Iris pigment epithelial cell (primary cell): ENCODE measurements at regions not wholly inside any gene's neighbourhood (a gene's known extent, or its start where the extent isn't known, plus 50 kb on each side); places are given as distances from the start of the nearest gene placed in this dataset.
A peak's percentile ranks its signal among the peaks of the same experiment; 100 is the strongest.

Source experiments
- DNase-seq: peaks from one replicate; pipeline ENCODE4 v3.0.0-alpha.2; 2011; ENCODE audit warnings: low read depth

- DNase-seq, result peak; percentile 16
These were observed 168.7 kb downstream of the UBE2E3 start for GRCh38 chr2:181149056-181149455.

- peak; percentile 13 for DNase-seq
These were observed 171.8 kb downstream of the UBE2E3 start for GRCh38 chr2:181152226-181152625.

- DNase-seq, result no peak
These were observed 172.3 kb downstream of the UBE2E3 start for GRCh38 chr2:181152701-181153100.

GRCh38 chr2:181153886-181154285 lies 173.5 kb downstream of the UBE2E3 start:
- DNase-seq, result peak; percentile 37

GRCh38 chr2:181157326-181157725 lies 176.9 kb downstream of the UBE2E3 start:
- no peak for DNase-seq

GRCh38 chr2:181158427-181158826 lies 178.0 kb downstream of the UBE2E3 start:
- no peak for DNase-seq

- DNase-seq, result no peak
These were observed 181.2 kb downstream of the UBE2E3 start for GRCh38 chr2:181161615-181162014.

GRCh38 chr2:181163139-181163538 lies 182.7 kb downstream of the UBE2E3 start:
- no peak for DNase-seq

- no peak for DNase-seq
These were observed 183.3 kb downstream of the UBE2E3 start for GRCh38 chr2:181163691-181164090.

GRCh38 chr2:181164699-181165098 lies 184.3 kb downstream of the UBE2E3 start:
- DNase-seq, result no peak

GRCh38 chr2:181165199-181165868 lies 184.9 kb downstream of the UBE2E3 start:
- DNase-seq, result no peak

GRCh38 chr2:181169503-181169902 lies 189.1 kb downstream of the UBE2E3 start:
- DNase-seq, result peak; percentile 31

- no peak for DNase-seq
These were observed 189.9 kb downstream of the UBE2E3 start for GRCh38 chr2:181170256-181170655.

GRCh38 chr2:181172676-181173075 lies 192.3 kb downstream of the UBE2E3 start:
- DNase-seq, result peak; percentile 57

- peak; percentile 81 for DNase-seq
These were observed 194.5 kb downstream of the UBE2E3 start for GRCh38 chr2:181174611-181175580.

GRCh38 chr2:181176540-181176939 lies 196.1 kb downstream of the UBE2E3 start:
- DNase-seq, result no peak

- DNase-seq, result peak; percentile 47
These were observed 197.0 kb downstream of the UBE2E3 start for GRCh38 chr2:181177376-181177775.

GRCh38 chr2:181178130-181178529 lies 197.7 kb downstream of the UBE2E3 start:
- DNase-seq, result no peak

GRCh38 chr2:181178823-181179412 lies 198.5 kb downstream of the UBE2E3 start:
- DNase-seq, result no peak

- peak; percentile 77 for DNase-seq
These were observed 203.6 kb downstream of the UBE2E3 start for GRCh38 chr2:181183878-181184542.

- DNase-seq, result no peak
These were observed 205.0 kb downstream of the UBE2E3 start for GRCh38 chr2:181185421-181185820.

GRCh38 chr2:181185948-181186347 lies 205.5 kb downstream of the UBE2E3 start:
- peak; percentile 59 for DNase-seq
